G401.6 (cell line): ENCODE measurements at regions not wholly inside any gene's neighbourhood (a gene's known extent, or its start where the extent isn't known, plus 50 kb on each side); places are given as distances from the start of the nearest gene placed in this dataset.
"Not testable (repeated sequence)": the region's sequence is repeated elsewhere in the genome, so short reads cannot be mapped to it uniquely, and the experiment has no call there.

Experiments
- FAIRE-seq: peaks from 2 replicates; lab custom pipeline; 2012; peaks lifted over from hg19 to GRCh38; lab: Jason Lieb, UNC

GRCh38 chrX:9388450-9388849 is 76.4 kb upstream of the TBL1X start:
- no peak for FAIRE-seq

GRCh38 chrX:9390121-9390520 is 74.7 kb upstream of the TBL1X start:
- no peak for FAIRE-seq

GRCh38 chrX:9390693-9391368 is 74.0 kb upstream of the TBL1X start:
- no peak for FAIRE-seq

- no peak for FAIRE-seq
Observed at GRCh38 chrX:9392445-9392844, 72.4 kb upstream of the TBL1X start.

GRCh38 chrX:9393571-9393970 is 71.3 kb upstream of the TBL1X start:
- no peak for FAIRE-seq

GRCh38 chrX:9394212-9394611 is 70.6 kb upstream of the TBL1X start:
- no peak for FAIRE-seq

- no peak for FAIRE-seq
Observed at GRCh38 chrX:9396930-9397329, 67.9 kb upstream of the TBL1X start.

- no peak for FAIRE-seq
Observed at GRCh38 chrX:9401051-9401450, 63.8 kb upstream of the TBL1X start.

- no peak for FAIRE-seq
Observed at GRCh38 chrX:9403374-9403773, 61.5 kb upstream of the TBL1X start.

- not testable (repeated sequence) for FAIRE-seq
Observed at GRCh38 chrX:9405635-9406034, 59.2 kb upstream of the TBL1X start.

- FAIRE-seq = not testable (repeated sequence)
Observed at GRCh38 chrX:9410889-9411288, 54.0 kb upstream of the TBL1X start.

- not testable (repeated sequence) for FAIRE-seq
Observed at GRCh38 chrX:9411682-9412081, 53.2 kb upstream of the TBL1X start.

GRCh38 chrX:9414416-9414815 is 50.4 kb upstream of the TBL1X start:
- no peak for FAIRE-seq
